ACHN (cell line): ENCODE measurements at regions not wholly inside any gene's neighbourhood (a gene's known extent, or its start where the extent isn't known, plus 50 kb on each side); places are given as distances from the start of the nearest gene placed in this dataset.
"Not testable (repeated sequence)": the region's sequence is repeated elsewhere in the genome, so short reads cannot be mapped to it uniquely, and the experiment has no call there.

Experiments used
- DNase-seq: peaks from one replicate; pipeline ENCODE4 v3.0.0-alpha.2; 2015
- in situ Hi-C: cut with HindIII; loops from 2 replicates; pipeline ENCODE4 v1.10.0; 2017; ENCODE audit warnings: low sequenced_read_pairs, low pct_ligation_motif_present, low pct_unique_long_range_greater_than_20kb

DNA sequence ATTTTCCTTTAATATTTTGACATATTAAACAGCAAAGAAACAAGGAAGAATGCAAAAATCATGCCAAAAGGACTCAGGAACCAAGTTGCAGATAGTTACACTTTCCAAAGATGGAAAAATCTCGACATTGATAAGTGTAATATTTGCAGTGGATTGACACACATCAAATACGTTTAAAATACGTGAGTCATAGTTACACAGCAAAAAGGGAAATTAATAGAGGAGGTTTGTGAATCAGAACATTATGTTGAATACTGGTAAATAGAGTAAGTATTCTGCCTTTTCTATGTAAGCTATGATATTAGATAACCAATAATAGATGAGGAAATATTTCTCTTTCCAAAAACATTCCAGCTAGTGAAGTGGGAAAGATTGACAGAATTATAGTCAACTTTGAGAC is 1761.3 kb upstream of the IGFBP7 start:
- in situ Hi-C loops: no loop called here

DNA sequence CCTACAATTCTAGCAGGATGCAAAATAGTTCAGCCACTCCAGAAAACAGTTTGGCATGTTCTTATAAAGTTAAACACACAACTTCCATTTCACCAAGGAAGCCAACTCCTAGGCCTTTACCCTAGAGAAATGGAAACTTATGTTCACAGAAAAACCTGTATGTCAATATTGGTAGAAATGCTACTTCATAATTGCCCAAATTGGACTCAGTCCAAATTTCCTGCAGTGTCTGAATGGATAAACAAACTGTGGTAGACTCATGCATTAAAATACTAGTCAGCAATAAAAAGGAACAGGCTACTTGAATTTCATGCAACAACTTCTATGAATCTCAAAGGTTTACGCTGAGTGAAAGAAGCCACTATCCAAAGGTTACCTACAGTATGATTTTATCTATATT is 1738.8 kb upstream of the IGFBP7 start:
- in situ Hi-C loops: no loop called here
- DNase-seq: no peak

More for the DNA sequence above, 1761.3 kb upstream of the IGFBP7 start:
- no peak for DNase-seq

DNA sequence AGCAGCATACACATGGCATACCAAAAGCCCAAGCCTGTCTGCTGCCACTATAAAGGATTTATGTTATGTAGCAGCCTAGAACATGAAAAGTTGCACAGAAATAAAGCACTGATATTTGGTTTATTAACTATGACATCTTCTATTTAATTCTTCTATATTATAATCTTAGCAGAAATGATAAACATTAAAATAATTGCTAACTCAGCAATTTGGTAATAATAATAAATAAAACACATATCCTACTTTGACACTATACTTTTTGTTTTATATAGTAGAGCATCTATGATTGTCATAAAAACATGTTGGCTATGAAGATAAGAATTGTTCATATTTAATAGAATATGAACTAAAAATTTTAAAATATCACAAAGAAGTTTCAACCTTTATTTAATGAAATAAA is 1733.3 kb upstream of the IGFBP7 start:
- in situ Hi-C loops: no loop called here
- DNase-seq: no peak

DNA sequence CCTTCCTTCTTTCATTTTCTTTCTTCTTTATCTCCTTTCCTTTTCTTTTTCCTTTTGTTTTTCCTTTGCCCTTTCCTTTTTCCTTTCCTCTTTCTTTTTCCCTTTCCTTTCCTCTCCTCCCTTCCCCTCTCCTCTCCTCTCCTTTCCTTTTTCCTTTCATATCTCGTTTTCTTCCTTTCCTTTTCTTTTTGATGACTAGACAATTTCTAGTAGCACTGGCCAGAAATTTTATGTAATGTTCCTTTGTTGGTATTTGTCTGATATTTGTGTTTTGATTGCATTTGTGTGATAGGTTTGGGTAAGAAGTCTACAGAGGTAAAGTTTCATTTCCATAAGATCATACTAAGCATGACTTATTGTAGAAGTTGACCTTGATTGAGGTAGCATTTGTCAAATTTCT is 1722.9 kb upstream of the IGFBP7 start:
- in situ Hi-C loops: no loop called here
- no peak for DNase-seq

DNA sequence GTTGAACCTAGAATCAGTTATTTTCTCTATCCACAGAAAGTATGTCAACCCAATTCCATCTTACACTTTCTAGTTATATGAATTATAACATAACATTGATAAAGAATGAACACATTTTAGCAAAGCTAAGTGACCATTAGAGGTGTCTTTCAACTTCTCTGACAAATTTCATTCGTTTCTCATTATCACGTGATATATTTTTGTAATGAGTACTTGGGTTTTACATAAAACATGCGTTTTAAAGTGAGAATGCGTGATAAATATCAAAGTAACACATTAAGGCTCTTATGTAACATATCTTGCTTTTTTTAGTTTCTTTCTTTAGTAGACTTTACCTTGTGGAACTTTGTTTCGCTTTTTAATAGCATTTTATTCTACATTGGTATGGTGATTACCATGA is 1715.1 kb upstream of the IGFBP7 start:
- DNase-seq: no peak

DNA sequence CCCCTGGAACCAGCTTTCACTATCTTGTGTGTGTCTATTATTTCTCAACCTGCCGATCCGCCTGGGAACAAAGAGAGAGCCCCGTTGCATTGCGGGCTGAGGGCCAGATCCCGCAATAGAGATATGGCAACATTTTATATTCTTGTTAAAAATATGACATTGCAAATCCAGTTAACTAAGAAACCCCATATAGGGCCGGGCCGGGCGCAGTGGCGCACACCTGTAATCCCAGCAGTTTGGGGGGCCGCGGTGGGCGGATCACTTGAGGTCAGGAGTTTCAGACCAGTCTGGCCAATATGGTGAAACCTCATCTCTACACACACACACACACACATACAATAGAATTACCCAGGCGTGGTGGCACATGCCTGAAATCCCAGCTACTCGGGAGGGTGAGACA is 1708.4 kb upstream of the IGFBP7 start:
- DNase-seq, in situ Hi-C loops: not testable (repeated sequence)

More for the DNA sequence above, 1715.1 kb upstream of the IGFBP7 start:
- in situ Hi-C loops: no loop called here

DNA sequence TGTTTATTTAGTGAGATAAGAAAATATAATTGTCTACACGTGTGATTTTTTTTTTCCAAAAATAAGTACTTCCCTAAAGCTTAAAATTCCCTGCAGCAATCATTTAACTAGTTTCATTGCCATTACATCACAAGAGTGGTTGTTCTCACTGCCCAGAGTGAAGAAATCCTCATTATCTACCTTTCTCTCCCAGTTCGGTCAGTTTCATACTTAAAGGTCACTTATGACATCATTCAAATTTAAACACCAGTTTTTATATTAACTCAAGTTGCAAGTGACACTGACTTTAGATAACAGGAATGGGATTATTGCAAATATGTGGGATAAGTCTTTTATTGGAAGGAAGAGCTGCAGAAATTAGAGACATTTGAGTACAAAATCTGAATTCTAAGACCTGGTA is 1699.8 kb upstream of the IGFBP7 start:
- in situ Hi-C loops: no loop called here
- no peak for DNase-seq

DNA sequence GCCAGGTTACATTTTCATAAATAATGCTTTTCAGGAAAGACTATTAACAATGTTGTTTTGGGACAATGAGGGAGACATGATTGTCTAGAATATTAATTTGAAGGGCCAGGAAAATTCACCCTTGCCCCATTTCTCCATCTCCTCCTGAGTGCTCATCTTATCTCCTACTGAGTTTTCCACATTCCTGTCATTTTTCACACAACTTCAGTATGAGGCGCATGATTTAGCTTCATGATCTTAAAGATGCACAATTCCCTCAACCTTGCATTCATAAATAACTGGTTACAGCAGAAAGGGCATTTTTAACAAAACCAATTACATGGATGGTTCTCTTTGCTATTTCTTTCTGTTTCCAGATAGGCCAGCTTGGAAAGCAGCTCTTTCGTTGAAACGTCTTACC is 1699.2 kb upstream of the IGFBP7 start:
- peak; percentile 43 for DNase-seq
- in situ Hi-C loops: no loop called here

DNA sequence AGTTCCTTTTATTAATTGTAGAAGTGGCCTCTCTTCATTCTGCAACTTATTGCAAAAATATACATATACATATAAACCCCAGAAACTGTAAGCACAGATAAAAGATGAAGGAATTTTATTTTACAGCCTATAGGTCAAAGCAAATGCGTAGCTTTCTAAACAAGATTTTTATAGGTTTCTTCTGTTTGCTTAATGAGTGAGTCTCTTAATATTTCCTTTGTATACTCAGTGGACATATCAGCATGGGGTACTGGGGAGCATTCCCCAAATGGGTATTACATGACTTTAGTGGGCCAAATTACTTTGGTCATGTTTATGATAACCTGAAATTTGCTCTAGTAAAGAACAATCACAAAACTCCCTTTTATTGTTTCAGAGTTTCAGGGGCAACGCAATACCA is 1698.6 kb upstream of the IGFBP7 start:
- DNase-seq: no peak
- in situ Hi-C loops: no loop called here

DNA sequence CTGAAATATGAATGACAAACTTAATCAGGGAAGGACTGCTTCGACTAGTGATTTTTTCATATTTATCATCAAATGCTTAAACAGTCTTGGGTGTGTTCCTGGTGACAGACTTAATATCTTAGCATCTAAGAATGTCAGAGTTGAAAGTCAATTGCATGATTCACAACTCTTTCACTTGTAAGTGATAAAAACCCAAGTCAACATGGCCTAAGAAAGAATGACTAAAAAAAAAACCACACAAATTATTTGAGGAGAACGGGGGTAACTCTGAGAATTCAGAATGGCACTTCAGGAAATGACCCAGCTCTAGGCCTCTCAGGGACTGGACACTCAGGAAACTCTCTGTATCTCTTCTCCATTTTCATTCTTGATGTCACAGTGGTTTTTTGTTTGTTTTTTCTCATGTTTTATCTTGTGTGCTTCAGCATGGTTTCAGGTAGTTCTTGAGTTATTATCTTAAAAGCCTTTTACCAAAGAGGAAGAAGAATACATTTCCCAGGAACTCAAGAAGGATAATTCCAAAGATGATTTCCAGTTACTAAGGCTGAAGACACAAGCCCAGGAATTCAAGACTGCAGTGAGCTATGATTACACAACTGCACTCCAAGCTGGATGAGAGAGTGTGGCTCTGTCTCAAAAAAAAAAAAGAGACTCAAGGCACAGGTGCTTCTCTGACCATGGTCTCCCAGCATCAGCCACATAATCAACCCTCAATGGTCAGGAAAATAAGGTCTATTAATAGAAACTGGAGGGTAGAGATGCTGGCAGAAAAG is 1697.8 kb upstream of the IGFBP7 start:
- peak; percentile 15 for DNase-seq
- in situ Hi-C loops: no loop called here

DNA sequence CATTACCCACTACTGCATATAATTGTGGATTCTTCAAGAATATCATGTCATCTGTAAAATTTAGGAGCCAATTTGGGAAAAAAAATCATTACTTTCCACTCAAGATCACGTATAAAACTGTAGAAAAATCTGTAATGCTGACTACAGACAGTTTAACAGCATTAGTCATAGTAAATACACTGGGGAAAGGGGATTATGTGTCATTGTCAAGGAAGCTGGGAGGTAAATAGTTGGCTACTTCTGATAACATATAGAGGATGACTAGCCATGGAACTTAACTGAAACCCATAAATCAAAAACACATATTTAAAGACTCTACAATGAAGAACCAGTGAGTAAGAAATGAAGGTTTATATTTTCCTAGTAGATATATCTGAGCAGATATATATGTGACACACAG is 1666.4 kb upstream of the IGFBP7 start:
- in situ Hi-C loops: no loop called here
- DNase-seq: peak; percentile 12

DNA sequence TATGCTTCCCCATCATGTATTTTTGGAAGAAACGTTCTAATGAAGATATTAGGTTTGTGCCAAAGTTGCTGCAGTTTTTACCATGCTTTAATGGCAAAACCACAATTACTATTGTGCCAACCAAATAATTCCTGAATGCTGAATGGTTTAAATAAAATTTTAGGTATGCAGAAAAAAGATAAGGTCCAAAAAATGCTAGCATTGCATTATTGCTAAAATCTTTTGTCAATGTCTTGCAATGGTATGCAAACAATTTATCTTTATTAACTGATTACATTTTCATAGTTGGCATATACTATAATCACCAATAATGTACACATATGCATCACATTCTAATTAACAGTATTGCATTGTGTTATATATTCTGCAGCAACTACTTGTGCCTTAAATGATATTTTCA is 1657.4 kb upstream of the IGFBP7 start:
- no peak for DNase-seq
- in situ Hi-C loops: no loop called here

DNA sequence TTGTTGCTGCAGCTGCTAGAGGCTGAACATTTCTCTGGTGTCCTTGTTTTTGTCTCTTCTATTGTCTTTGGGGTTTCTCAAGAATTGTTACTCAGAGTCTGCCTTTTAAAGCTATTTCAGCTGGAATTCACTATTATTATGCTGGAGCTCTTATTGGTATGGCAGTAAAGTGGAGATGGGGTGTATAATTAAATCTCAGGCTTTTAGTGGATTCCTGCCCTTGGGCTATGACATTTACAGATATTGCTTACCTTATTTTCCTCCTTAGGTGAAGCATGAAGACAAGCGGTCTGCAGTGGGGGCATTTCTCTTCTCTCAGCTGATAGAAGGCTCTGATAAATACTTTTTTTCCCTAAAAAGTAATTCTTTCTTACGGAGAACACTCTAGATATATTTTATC is 1656.6 kb upstream of the IGFBP7 start:
- DNase-seq: no peak

DNA sequence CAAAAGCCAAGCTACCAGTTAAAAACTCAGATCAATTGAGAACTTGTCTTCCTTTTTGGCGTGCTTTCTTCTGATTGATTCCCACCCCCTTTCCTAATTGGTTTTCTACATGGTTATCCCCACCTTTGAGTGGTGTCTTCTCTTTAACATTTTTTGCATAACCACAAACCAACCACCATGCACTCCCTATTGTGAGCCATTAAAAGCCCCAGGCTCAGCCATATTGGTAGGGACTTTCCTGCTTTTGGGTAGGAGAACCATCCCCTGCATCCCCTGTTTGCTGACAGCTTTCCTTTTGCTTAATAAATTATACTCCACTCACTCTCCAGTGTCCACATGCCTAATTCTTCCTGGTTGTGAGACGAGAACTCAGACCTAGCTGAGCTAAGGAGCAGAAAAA is 1651.4 kb upstream of the IGFBP7 start:
- peak; percentile 7 for DNase-seq
- in situ Hi-C loops: no loop called here

More for the DNA sequence above, 1656.6 kb upstream of the IGFBP7 start:
- in situ Hi-C loops: no loop called here

DNA sequence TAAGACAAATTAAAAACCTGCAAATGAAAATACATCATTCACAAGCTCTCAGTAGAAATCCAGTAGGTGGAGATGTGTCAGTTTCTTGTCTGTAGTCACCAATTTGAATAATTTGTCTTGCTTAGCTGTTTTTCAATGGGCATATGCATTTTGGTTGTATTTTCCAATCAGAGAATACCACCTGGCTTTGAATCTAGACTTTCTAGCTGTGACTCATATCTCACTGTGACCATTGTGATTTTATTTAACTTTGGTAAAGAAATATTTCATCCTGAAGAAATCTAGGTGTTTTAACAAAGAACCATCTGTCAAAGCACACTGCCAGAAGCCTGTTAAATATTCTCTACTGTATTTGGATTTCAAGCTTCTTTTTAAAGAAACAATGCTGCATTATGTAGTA is 1650.6 kb upstream of the IGFBP7 start:
- in situ Hi-C loops: no loop called here
- peak; percentile 21 for DNase-seq

DNA sequence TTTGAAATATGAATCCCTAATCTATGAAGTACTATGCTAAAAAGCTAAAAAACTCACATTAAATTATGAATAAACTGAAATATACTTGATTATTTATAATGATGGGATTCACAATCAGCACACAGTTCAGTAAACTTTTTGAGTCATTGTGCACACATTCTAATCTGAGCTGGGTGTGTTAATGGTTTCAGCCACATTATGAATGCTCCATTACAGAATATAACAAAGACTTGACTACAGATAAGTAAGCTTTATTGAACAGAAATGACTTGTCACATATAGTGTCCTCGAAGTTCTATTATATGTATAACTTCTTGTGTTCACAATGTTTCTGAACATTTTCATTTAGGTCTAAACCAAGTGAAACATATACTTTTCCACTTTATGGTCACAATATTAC is 1649.9 kb upstream of the IGFBP7 start:
- DNase-seq: no peak
- in situ Hi-C loops: no loop called here

DNA sequence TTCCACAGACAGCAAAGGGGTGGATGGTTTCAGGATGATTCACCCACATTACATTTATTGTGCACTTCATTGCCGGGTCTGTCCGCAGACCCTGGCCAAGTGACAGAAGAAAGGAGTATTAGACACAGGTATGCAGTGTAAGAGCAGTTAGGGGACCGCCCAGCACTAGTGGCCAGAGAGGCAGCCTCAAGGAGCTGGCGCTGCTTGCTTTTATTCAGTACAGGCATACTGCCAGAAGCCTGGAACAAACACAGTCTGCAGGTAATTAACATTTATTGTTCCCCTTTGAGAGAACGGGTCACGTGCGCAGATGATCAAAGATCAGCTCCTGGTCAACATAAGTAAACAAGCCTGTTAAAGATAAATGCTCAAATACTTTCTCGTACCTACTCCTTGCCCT is 1639.0 kb upstream of the IGFBP7 start:
- DNase-seq: no peak
- in situ Hi-C loops: no loop called here

DNA sequence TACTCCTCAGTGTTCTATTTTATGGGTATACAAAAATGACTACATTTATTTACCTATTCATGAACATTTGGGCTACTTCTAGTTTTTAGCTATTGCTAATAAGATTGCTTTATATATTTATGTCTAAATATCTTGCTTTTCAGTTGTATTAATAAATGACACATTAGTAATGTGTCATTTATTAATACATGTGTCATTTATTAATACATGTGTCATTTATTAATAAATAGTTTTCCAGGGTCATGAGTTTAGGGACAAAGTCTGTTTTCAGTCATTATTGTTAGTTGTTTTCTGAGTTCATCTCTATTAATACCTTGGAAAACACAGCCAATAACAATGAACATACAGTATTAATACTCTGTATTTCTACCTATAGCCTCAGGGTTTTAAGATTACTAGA is 1630.7 kb upstream of the IGFBP7 start:
- in situ Hi-C loops: no loop called here
- no peak for DNase-seq

DNA sequence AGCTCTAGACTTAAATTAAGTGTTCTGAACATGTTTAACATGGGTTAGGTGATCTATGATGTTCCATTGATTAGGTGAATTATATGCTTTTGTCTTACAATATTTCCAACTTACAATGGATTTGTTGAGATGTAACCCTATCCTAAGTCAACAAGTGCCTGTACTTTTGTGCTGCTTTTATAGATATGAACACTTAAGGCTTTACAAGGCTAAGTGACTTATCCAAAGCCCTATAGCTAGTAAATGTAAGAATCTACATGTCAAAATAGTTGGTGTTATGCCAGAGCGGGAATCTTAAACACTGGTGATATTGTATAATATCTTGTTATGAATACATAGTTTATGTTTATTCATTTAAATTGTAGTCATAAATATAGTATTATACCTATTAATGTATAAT is 1629.1 kb upstream of the IGFBP7 start:
- in situ Hi-C loops: no loop called here
- DNase-seq: no peak

DNA sequence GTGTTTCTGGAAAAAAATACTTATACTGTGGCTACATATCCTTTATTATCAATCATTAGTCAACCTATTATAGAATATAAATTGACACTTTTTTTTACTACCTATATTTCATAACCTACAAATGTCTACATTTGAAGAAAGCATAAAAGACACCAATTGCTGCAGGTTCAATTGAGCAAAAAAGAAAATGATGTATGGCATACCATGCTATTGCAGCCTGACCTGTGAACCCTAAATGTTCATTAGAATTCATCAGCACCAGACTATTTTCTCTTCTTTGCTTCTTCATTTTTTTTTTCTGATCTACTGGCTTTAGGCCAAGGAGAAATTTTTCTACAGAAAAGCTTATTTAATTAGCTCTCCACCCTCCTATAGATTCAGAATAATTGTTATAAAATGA is 1628.2 kb upstream of the IGFBP7 start:
- DNase-seq: no peak
- in situ Hi-C loops: no loop called here
